GM12878 (cell line): ENCODE measurements at regions not wholly inside any gene's neighbourhood (a gene's known extent, or its start where the extent isn't known, plus 50 kb on each side); places are given as distances from the start of the nearest gene placed in this dataset.

Experiments
- ASH2L ChIP-seq: fragments of 300-600, 200-600 bp; sonication (generic); IDR thresholded peaks from 2 replicates; pipeline ENCODE4 v1.6.1; 2017; ENCODE audit warnings: low read depth, mild to moderate bottlenecking, borderline replicate concordance
- BHLHE40 ChIP-seq, 2 experiments: fragments of 450-650 bp in 1 of 2; IDR thresholded peaks; 2 replicates each; pipeline ENCODE4 v1.6.1; 2011 to 2017; ENCODE audit warnings: low read depth in 2 of 2, borderline replicate concordance in 1 of 2, improper control_type of control experiment in 1 of 2, low read length in 1 of 2, mild to moderate bottlenecking in 1 of 2
- FOXK2 ChIP-seq: fragments of 450-650 bp; IDR thresholded peaks from 2 replicates; pipeline ENCODE4 v1.6.1; 2017; ENCODE audit warnings: mild to moderate bottlenecking, moderate library complexity
- ZBTB40 ChIP-seq: fragments of 450-650 bp; IDR thresholded peaks from 2 replicates; pipeline ENCODE4 v1.6.1; 2016; ENCODE audit warnings: mild to moderate bottlenecking, moderate library complexity, borderline replicate concordance
- ZNF687 ChIP-seq: fragments of 450-650 bp; IDR thresholded peaks from 2 replicates; pipeline ENCODE4 v1.6.1; 2017; ENCODE audit warnings: mild to moderate bottlenecking, moderate library complexity

GRCh38 chr2:116749994-116750393 is 1064.5 kb upstream of the DDX18 start (continued):
- no peak for TF ChIP-seq ZNF687
- TF ChIP-seq BHLHE40 (IDR thresholded peaks at IDR 0.05; ENCODE audit: borderline replicate concordance in 1 of 2, low read depth in 2 of 2, low read length in 1 of 2) = no peak
- no peak for TF ChIP-seq ZBTB40
- no peak for TF ChIP-seq FOXK2
- no peak for TF ChIP-seq ASH2L
